Chondrocyte (in vitro differentiated cells): ENCODE measurements at regions not wholly inside any gene's neighbourhood (a gene's known extent, or its start where the extent isn't known, plus 50 kb on each side); places are given as distances from the start of the nearest gene placed in this dataset.

ENCODE experiments used
- DNase-seq: peaks from one replicate; pipeline ENCODE4 v3.0.0; 2021; ENCODE audit warnings: mixed read lengths, low spot score
- H3K27ac Mint-ChIP-seq: one replicate; pipeline ENCODE4 v1.8.0; 2021; ENCODE audit warnings: mild to moderate bottlenecking, moderate library complexity, mixed read lengths; ENCODE audit not compliant: unreplicated experiment
- H3K27me3 Mint-ChIP-seq: 2 replicates; pipeline ENCODE4 v1.8.0; 2021; ENCODE audit warnings: low read depth, mixed read lengths
- H3K36me3 Mint-ChIP-seq: 2 replicates; pipeline ENCODE4 v1.8.0; 2021; ENCODE audit warnings: low read depth, mixed read lengths
- H3K4me1 Mint-ChIP-seq: 2 replicates; pipeline ENCODE4 v1.8.0; 2021; ENCODE audit warnings: low read depth, mild to moderate bottlenecking, mixed read lengths
- H3K4me3 Mint-ChIP-seq: one replicate; pipeline ENCODE4 v1.8.0; 2021; ENCODE audit warnings: mild to moderate bottlenecking, moderate library complexity, mixed read lengths; ENCODE audit not compliant: unreplicated experiment
- H3K9me3 Mint-ChIP-seq: 2 replicates; pipeline ENCODE4 v1.8.0; 2021; ENCODE audit warnings: low read depth, mixed read lengths
- TF ChIP-seq, protein P1 (sequence below): fragments of 200-600 bp; sonication (generic); IDR thresholded peaks from 2 replicates; pipeline ENCODE4 v1.5.0; 2021; ENCODE audit warnings: antibody characterized with exemption, mild to moderate bottlenecking, moderate library complexity

DNA sequence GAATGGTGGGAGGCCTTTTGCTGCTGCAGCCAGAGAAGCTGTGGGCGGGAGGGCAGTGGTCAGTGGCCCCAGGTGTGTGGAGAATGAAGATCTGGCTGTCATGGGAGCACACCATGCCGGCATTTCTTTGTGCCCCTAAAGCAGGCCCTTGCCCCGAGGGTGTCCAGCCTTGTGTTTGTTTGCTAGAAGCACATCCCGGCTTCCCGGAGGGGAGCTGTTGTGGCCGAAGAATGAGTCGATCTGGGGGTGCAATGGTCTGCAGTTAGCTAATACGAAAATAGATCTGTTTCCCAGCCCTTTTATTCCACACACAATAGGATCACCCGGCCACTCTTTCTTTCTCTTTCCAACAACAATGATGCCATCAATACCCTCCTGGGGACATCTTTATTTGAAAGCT lies 228.8 kb downstream of the CBLN1 start:
- Mint-ChIP-seq H3K27me3 (no peaks in the 10 kb centered on the region), H3K27ac (no peak overlapping the region), H3K4me1 (no peaks in the 10 kb centered on the region), H3K4me3 (no peak overlapping the region), H3K9me3 (no peaks in the 10 kb centered on the region), H3K36me3 (no peaks in the 10 kb centered on the region)
- no peak for DNase-seq
- TF ChIP-seq, protein P1, sequence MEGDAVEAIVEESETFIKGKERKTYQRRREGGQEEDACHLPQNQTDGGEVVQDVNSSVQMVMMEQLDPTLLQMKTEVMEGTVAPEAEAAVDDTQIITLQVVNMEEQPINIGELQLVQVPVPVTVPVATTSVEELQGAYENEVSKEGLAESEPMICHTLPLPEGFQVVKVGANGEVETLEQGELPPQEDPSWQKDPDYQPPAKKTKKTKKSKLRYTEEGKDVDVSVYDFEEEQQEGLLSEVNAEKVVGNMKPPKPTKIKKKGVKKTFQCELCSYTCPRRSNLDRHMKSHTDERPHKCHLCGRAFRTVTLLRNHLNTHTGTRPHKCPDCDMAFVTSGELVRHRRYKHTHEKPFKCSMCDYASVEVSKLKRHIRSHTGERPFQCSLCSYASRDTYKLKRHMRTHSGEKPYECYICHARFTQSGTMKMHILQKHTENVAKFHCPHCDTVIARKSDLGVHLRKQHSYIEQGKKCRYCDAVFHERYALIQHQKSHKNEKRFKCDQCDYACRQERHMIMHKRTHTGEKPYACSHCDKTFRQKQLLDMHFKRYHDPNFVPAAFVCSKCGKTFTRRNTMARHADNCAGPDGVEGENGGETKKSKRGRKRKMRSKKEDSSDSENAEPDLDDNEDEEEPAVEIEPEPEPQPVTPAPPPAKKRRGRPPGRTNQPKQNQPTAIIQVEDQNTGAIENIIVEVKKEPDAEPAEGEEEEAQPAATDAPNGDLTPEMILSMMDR = no peak

DNA sequence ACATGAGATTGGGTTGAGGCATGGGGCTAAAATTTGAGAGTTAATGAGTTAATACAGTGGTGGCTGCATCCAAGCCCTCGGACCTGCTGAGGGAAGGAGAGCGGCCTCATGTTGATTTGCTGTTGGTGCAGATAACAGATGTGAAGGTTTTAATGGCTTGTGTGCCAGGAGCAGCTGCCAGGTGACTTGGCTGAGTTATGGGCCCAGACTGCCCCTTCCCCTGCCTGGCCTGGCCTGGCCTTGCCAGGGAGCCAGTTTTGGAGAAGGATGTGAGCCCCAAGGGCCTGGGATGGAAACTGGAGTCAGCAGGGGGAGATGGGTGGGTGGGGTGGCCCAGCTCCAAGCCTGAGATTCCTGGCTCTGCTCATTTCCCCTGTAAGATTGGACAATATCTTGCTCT lies 230.1 kb downstream of the CBLN1 start:
- no peak for DNase-seq
- Mint-ChIP-seq H3K4me1 (no peaks in the 10 kb centered on the region), H3K4me3 (no peak overlapping the region), H3K36me3 (no peaks in the 10 kb centered on the region), H3K9me3 (no peaks in the 10 kb centered on the region), H3K27me3 (no peaks in the 10 kb centered on the region), H3K27ac (no peak overlapping the region)
- TF ChIP-seq, protein P1 = no peak

DNA sequence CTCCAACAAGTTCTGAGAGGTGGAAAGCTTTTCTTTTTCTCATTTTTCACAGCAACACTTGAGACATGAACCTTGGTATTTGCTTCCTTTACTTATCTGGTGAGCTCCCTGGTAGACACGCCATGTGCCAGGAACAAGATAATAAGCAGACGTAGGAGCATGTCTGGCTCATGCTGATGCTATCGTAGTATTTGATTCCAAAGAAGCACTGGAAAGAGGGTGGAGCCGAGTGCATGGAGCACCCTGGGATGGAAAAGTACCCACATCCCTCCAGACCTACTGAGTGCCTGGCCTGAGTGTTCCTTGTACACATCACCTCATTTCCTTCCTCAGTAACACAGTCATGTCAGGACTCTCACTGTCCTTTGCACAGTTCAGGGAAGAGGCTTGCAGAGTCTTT lies 231.0 kb downstream of the CBLN1 start:
- H3K36me3 Mint-ChIP-seq = no peaks in the 10 kb centered on the region
- no peaks in the 10 kb centered on the region for H3K27me3 Mint-ChIP-seq
- peaks cover 4% of the 10 kb centered on the region for H3K9me3 Mint-ChIP-seq
- TF ChIP-seq, protein P1 = no peak
- H3K4me3 Mint-ChIP-seq = no peak overlapping the region
- H3K4me1 Mint-ChIP-seq = no peaks in the 10 kb centered on the region
- no peak overlapping the region for H3K27ac Mint-ChIP-seq
- no peak for DNase-seq

DNA sequence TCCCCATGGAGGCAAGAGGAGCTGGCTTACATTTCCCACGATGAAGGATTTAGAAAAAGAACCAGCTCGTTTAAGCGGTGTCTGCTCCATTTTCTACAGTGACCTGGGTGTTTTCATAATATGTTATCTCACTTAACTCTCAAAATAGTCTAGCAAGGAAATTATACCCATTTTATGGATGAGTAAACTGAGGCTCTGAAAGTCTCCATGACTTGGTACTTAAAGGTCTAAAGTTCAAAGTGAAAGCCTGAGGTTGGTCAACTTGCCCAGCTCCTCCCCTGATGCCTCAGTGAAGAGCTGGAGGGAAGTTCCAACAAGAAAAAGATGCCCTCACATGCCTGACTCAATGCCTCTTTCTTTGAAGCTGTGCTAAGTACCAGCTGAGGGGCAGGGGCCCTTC lies 232.0 kb downstream of the CBLN1 start:
- no peak overlapping the region for H3K27ac Mint-ChIP-seq
- TF ChIP-seq, protein P1 = no peak

DNA sequence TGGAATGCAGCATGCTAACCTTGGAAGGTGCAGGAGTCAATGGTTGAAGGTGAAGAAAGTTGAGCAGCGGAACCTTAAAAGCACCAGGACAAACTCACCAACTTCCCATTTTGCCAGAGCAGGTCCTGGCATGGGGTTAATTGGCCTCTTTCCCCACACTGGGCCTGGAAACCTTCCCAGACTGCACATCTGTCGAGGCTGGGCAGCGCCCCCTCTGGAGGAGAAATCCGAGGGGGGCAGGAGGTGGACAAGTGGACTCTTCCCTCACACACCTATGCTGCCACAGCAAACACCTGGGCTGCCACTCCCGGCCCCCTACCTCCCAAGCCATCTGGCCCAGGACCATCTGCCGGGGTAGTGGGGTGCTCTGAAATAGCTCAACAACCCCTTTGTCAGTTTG lies 232.4 kb downstream of the CBLN1 start:
- TF ChIP-seq, protein P1 = no peak
- Mint-ChIP-seq H3K4me1 (no peaks in the 10 kb centered on the region), H3K4me3 (no peak overlapping the region), H3K27ac (no peak overlapping the region), H3K27me3 (no peaks in the 10 kb centered on the region), H3K9me3 (peaks cover 4% of the 10 kb centered on the region), H3K36me3 (no peaks in the 10 kb centered on the region)
- DNase-seq = no peak

More for the DNA sequence above, 232.0 kb downstream of the CBLN1 start:
- Mint-ChIP-seq H3K36me3 (no peaks in the 10 kb centered on the region), H3K4me3 (no peak overlapping the region), H3K9me3 (peaks cover 4% of the 10 kb centered on the region), H3K4me1 (no peaks in the 10 kb centered on the region), H3K27me3 (no peaks in the 10 kb centered on the region)
- DNase-seq = no peak
